GM20000 (cell line): ENCODE measurements at regions not wholly inside any gene's neighbourhood (a gene's known extent, or its start where the extent isn't known, plus 50 kb on each side); places are given as distances from the start of the nearest gene placed in this dataset.
A peak's percentile ranks its signal among the peaks of the same experiment; 100 is the strongest.

Experiments
- DNase-seq: peaks from one replicate; pipeline ENCODE4 v3.0.0; 2012; ENCODE audit warnings: low spot score
- TF ChIP-seq, protein P1 (sequence below): IDR thresholded peaks from 2 replicates; pipeline ENCODE4 v1.5.1; 2012; ENCODE audit warnings: mild to moderate bottlenecking, control low read depth; ENCODE audit errors: extremely low read depth, missing control alignments

DNA sequence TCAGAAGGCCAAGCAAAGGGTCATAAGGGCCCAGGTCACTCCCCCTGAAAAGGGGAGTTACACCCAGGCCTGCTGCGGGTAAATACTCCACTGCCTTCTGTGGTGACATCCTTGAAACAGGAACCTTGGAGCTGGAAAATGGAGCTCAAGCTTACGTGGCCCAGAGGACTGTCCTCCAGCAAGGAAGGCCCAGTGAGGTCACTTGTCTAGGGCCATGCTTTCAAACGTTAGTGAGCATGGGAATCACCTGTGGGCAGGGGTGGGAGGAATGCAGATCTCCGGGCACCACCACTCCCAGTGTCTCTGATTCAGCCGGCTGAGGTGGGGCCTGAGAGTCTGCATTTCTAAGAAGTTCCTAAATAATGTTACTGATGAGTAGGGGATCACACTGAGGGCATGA lies 140.5 kb upstream of the CCND2 start:
- no peak for DNase-seq
- TF ChIP-seq, protein P1, sequence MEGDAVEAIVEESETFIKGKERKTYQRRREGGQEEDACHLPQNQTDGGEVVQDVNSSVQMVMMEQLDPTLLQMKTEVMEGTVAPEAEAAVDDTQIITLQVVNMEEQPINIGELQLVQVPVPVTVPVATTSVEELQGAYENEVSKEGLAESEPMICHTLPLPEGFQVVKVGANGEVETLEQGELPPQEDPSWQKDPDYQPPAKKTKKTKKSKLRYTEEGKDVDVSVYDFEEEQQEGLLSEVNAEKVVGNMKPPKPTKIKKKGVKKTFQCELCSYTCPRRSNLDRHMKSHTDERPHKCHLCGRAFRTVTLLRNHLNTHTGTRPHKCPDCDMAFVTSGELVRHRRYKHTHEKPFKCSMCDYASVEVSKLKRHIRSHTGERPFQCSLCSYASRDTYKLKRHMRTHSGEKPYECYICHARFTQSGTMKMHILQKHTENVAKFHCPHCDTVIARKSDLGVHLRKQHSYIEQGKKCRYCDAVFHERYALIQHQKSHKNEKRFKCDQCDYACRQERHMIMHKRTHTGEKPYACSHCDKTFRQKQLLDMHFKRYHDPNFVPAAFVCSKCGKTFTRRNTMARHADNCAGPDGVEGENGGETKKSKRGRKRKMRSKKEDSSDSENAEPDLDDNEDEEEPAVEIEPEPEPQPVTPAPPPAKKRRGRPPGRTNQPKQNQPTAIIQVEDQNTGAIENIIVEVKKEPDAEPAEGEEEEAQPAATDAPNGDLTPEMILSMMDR = no peak

DNA sequence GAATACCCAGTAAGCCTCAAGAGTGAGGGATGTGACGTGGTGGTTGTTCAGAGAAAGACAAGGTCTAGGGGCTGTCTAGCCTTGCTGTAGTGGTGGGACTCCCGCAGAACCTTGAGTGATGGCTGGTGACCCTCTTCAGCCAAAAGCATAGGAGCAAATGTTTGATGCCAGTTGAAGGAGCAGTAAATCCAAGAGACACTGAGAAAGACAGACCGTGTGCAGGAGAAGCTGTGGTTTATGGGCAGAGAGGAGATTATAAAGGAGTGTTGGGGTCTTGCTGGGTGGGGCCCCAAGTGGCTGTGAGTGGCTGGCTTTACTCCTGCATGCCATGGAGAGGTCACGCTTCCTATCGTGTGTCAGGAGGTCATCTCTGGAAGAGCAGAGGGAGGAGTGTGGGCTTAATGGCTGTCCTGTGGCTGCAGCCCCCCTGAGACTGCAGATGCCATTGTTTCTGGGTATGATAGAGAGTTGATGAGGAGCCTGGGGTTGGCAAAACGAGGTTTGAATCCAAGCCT lies 152.0 kb upstream of the CCND2 start:
- DNase-seq = no peak
- TF ChIP-seq, protein P1 = no peak

DNA sequence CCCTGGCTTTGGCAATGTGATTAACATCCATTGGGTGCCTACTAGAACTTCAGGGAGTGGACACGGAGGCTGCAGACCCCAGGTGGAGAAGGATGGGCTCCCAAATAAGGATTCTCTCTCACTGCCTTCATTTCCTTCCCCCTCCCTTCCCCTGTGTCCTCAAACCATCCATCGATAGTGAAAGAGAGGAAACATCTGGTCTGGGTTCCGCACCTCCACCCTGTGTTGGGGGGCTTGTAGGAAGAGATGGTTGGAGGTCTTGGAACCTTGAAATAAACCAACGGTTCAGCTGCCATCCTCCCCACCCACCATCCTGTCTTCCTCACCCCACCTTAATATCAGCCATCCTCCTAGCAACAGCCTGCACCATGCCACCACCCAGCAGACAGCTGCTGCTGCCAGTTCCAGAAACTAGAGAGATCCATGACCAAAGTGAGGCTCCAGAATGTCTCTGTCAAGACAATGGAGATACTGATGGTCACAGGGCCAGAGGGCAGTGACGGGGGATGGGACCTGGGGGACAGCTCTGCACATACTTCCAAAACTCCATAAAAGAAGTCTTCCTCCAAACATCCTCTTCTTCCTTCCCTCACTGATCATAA lies 153.1 kb upstream of the CCND2 start:
- TF ChIP-seq, protein P1 = no peak
- DNase-seq = no peak

DNA sequence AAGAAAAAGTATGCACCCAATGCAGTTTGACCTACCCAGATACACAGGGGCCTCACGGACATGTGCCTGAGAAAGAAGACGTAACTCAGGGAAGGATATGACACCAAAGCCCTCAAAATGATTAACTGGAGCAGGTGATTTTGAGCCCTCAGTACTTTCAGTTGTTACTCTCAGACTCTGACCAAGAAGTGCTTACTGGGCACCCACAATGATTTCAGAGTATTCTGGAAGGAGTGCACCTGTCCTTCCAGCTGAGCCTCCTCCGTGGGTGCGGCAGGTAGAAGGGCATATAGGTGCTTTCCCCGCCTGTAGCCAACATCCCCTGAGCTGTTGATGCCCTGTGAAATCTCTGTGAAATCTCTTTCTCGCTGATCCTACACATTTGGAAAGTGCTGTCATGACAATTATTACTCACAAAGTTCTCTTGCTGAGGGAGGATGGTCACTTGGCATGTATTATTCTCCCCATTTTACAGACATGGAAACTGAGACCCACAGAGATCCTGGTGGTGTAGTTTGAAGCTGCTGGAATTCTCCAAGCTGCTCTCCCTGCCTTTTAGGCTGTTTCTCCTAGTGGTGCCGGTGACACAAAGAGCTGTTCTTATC lies 154.3 kb upstream of the CCND2 start:
- TF ChIP-seq, protein P1 = no peak
- DNase-seq = peak; percentile 75

DNA sequence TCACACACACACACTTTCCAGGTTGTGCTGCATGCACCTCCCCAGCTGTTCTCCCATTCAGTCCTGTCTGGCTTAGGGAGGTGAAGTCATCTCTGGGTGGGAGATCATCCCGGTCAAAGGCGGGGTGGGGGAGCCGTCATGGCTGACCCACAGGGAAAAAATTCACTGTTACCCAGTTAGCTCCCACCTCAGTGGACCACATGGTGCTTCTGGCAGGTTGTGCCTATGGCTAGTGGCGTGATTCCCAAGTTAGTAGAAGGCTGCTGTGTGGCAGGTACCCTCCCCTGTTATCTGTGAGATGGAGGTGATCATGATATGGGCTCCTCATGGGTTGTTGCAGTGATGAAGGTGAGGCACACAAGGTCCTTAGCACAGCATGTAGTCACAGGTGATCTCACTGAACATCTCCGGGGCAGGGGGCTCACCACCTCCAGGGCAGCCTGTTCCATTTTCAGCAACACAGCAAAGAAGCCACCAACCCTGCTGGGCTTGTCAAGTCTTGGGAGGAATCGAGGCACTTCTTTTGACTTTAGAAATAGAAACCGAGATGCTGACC lies 154.9 kb upstream of the CCND2 start:
- no peak for DNase-seq
- TF ChIP-seq, protein P1 = no peak

DNA sequence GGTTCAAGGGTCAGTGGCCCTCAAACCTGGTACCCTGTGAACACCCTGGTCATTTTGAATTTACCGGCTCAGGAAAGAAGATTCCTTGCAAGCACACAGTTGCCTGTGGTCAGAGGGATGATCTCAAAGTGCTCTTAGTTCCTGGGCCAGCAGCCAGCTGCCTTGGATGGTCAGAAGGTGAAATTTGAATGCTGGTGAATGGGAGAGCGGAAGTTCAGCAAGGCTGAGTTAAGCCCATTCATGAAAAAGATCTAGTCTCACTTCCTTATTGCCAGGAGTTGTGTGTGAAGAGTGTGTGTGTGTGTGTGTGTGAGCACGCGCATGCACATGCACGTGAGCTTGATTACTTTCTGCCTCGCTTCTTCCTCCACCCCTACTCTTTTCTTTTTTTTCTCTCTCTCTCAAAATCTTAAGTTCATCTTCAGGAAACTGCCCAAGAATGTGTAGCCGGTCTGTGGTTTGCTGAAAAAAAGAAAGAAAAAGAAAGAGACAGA lies 155.5 kb upstream of the CCND2 start:
- TF ChIP-seq, protein P1 = no peak
- DNase-seq = peak; percentile 47

DNA sequence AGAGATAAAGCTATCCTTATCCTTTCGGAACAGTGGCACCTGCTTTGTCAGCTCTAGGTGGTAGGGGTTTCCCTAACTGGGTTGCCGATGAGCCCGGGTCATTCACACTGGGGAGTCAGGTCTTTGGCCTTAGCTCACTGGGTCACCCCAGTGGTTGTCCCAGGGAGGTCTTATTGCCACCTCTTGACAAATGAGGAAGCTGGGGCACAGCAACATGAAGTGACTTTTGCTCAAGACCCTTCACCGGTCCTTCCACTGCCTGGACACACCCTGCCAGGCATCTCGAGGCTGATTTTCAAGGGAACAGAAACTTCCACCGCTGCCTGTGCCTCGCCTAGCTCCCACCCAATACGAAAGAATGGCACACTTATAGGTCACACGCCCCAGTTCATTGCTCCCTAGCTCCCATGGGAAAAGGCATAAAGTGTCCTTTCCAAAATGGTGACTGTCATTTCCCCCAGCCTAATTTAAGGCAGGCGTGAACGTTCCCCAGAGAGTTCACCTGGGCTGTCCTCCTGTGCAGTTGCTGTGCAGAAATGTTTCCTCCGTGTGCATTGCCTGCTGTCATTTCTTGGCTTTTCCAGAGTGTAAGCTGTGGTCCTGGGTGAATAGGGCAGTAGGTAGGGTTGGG lies 156.1 kb upstream of the CCND2 start:
- no peak for DNase-seq
- TF ChIP-seq, protein P1 = peak; percentile 23
